HG03571 (cell line): ENCODE measurements at regions not wholly inside any gene's neighbourhood (a gene's known extent, or its start where the extent isn't known, plus 50 kb on each side); places are given as distances from the start of the nearest gene placed in this dataset.

ENCODE experiments used
- ATAC-seq: cut with Tn5 transposase; IDR thresholded peaks from one replicate; pipeline ENCODE4 v1.9.1; 2021; ENCODE audit not compliant: unreplicated experiment

- no peak for ATAC-seq
These were observed 791.7 kb downstream of the BRD1 start for GRCh38 chr22:49035818-49036457.

- no peak for ATAC-seq
These were observed 792.5 kb downstream of the BRD1 start for GRCh38 chr22:49034836-49035817.

GRCh38 chr22:49033616-49034015 is 794.1 kb downstream of the BRD1 start:
- ATAC-seq, result no peak

DNA sequence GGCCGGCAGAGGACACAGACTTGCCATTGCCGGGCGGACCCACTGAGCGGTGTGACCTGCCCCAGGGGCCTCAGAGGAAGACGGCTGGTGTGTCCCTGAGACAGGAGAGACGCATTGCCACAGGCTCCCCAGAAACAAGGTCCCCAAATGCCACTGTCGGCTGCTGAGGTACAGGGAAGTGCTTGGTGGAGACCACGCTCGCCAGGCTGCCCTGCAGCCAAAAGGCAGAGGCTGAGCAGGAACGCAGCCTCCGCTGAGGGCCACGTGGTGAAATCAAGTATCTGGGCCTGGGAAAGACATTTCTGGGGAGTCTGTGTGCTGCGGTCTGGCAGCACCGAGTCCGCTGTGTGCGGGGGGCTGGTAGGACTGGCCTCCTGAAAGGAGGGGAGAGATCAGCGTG is 794.9 kb downstream of the BRD1 start:
- ATAC-seq, result no peak

DNA sequence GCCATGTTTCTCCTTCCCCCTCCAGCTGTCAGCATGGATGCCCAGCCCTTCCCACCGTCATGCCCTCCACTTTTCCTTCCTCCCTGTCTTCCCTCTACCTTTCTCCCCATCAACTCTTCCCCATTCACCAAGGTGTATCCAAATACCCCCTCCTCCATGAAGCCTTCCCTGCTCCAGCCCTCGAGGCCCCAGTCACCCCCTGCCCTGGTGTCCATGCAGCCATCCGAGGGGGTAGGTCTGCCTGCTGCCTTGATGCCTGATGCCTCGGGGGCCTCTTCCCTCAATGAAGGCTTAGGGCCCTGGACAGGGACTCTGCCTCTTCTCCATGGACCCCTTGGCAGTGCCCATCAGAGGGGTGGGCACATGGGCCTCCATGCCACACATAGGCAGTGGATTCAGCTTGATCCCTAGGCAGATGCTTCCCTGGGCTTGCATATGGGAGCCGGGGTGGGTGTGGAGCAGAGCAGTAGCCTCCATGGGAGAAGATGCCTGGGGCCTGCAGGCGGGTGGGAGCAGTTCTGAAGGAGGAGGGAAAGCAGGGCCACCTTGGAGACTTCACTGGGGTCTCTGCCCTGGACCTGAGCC is 795.8 kb downstream of the BRD1 start:
- ATAC-seq, result no peak

DNA sequence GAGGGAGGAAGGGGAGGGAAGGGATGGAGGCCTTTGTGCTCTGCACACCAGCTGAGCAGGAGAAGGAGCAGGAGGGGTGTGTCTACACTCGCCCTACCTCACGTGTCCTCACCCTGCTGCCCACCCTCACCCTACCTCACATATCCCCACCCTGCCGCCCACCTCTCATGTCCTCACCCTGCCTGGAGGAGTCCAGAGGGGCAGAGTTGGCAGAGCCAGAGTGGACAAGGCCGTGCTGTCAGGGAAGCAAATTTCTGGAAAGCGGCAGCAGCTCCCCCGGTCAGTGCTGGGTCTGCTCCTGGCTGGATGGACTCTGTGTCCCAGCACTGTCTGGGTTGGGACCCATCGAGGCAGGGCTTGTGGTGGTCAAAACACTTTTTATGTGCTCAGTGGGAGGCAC is 799.6 kb downstream of the BRD1 start:
- no peak for ATAC-seq

- ATAC-seq, result no peak
These were observed 800.4 kb downstream of the BRD1 start for GRCh38 chr22:49027368-49027670.

GRCh38 chr22:49026494-49027367 is 800.9 kb downstream of the BRD1 start:
- ATAC-seq, result no peak

DNA sequence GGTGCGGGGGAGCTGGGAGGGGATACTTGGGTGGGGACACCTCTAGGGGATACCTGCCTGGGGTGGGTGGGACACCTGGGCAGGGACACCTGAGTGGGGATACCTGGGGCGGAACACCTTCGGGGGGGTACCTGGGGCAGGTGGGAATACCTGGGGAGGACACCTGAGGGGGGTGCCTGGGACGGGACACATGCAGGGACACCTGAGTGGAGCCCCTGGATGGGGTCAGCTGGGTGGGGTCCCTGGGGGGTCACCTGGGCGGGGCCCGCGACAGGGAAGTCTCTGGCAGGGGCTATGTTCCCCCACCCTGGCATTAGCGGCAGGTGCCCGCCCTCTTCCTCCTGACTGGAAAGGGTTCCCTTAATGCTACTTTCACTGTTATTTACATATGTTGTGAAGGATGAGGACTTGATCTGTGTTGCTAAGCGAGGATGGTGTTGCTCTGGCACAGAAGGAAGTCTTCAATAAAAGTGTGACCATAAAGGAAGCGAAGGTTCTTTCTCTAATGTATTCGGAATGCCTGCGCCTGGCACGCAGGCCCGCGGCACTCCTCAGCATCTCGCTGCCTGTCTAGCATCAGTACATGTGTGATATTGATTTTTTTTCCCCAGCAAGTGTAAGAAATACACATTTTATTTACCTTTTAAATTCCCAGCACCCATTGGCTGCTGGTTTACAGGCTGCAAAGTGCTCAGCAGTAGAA is 801.7 kb downstream of the BRD1 start:
- ATAC-seq, result no peak

GRCh38 chr22:49024775-49025440 is 802.8 kb downstream of the BRD1 start:
- ATAC-seq, result no peak

DNA sequence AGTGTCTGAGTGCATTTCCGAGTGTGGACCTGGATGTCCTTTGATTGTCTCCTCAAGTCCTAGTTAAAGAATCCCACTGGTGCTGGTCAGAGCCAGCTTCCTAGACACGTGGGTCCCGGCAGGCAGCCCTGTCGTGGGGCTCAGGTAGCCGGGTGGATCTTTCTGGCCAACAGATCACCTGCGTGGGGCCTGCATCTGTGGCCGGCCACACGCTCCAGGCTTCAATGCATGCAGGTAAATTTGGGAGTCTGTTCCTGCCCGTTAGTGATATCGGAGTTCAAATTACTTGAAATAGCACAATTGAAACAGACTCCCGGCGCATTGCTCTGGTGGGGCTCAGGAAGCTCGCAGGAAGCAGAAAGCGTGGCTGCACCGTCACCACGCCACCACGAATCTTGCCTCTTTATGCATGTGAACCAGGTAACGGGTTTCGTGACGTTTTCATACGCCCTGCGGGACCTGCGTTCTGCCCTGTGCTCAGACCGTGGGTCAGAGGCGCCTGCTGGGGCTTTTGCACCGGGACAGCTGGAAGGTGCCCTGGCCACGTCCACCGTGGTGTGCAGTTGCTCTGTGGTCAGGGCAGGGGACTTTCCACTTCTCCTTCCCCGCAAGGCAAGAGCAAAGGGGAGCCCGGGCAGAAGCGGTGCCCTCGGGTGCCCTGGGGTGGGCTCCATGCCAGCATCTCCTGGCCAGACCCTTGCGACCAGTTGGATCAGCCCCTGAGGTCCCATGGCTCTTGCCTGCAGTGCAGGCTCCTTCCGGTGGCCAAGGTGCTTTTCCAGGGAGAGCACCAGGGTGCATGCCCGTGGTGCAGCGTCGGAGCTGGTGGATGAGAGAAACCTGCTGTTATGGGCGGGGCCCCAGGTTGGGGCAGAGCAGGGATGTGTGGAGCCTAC is 803.5 kb downstream of the BRD1 start:
- no peak for ATAC-seq

DNA sequence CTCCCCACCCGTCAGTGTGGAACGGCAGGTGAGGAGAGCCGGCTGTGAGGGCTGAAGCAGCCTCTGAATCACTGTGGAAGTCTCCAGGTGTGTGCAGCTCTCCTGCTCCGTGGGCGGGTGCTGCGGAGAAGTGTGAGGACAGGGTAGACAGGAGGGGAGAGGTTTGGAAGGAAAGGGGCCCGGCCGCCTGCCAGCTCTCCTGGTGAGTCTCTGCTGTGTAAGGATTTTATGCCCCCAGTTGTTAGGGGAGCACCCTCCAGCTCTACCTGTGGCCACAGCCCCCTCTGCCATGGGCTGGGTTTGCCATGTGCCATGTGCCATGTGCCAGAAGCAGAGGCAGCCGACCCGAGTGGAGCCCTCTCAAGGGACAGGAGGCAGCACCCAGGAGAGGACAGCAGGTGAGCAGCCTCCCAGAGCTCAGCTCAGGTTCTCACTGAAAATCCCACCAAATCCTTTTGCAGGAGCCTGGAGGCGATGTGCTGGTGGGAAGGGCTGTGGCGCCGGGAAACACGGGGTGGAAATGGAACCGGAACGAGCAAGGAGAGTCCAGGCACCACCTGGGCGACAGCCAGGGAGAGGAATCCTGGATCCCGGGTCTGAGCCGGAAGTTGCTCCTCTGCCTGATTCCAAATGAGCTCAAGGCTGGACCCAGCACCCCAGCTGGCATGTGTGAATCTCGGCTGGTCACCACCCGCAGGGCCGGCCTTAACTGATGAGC is 804.4 kb downstream of the BRD1 start:
- no peak for ATAC-seq

GRCh38 chr22:49022816-49023160 is 804.9 kb downstream of the BRD1 start:
- no peak for ATAC-seq

DNA sequence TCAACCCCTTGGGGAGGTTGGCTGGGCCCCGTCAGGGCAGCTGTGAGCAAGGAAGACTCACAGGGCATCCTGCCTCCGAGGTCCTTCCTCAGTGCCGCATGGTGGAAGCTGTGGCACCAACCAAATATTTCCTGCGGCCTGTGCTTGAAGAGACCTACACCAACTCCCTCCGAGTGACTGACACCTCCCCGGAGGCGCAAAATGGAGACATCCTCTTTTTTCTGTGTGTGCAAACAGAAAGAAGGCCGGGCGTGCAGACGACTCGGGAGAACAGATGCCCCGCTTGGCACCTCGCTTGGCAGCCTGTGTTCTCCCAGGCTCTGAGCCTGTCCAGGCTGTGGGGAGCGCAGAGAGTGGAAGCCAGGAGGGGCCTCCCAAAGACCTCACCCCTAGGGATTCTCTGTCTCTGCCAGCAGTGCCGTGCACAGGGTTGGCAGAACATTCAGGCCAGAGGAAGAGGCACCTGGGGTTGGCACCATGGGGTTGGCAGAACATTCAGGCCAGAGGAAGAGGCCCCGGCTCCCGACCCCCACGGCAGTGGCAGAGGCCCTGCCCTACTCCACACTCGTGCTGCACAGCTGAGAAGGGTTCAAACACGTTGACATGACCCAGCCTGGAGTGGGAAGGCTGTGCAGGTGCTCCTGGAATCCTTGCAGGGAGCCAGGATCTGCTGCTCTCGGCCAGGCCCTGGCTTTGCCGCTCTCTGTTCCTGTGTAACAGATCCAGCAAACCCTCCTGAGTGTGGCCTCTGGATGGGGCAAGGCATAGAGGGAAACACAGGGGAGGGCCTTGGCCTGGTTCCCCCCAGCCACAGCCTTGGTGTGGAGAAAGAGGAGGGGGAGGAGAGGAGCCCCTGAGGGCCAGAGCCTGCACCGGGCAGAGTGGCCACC is 805.5 kb downstream of the BRD1 start:
- ATAC-seq, result no peak

- ATAC-seq, result no peak
These were observed 806.3 kb downstream of the BRD1 start for GRCh38 chr22:49021131-49021925.
